OCI-LY7 (cell line): ENCODE measurements at regions not wholly inside any gene's neighbourhood (a gene's known extent, or its start where the extent isn't known, plus 50 kb on each side); places are given as distances from the start of the nearest gene placed in this dataset.

Source experiments
- BruUV-seq: library from RNA; stranded (reverse); fragments of 400-500 nt; replicated peaks from 2 replicates; lab custom pipeline; 2021; lab: Mats Ljungman, UMichigan
- CTCF ChIA-PET: fragments of 300-600 bp; sonication (Branson Sonifier 250); formaldehyde crosslinking; loops from one replicate; lab custom pipeline; 2022; ENCODE audit warnings: antibody characterized with exemption; ENCODE audit not compliant: unreplicated experiment; lab: Charles Lee
- POLR2A ChIA-PET: fragments of 300-600 bp; sonication (Branson Sonifier 250); formaldehyde crosslinking; loops from one replicate; lab custom pipeline; 2022; ENCODE audit warnings: antibody characterized with exemption; lab: Charles Lee
- DNase-seq: peaks from one replicate; pipeline ENCODE4 v3.0.0-alpha.2; 2015; ENCODE audit warnings: low spot score
- H2AFZ ChIP-seq: fragments of 200-600 bp; sonication (generic), shearing (Covaris generic); 2 replicates; pipeline ENCODE4 v1.6.1; 2014; ENCODE audit warnings: mild to moderate bottlenecking, antibody characterized with exemption, low read length, moderate library complexity
- H3K27ac ChIP-seq: fragments of 200-600 bp; sonication (generic); 2 replicates; pipeline ENCODE4 v1.5.1; 2014; ENCODE audit warnings: mixed run types, low read depth, mild to moderate bottlenecking, moderate library complexity, low read length, inconsistent platforms; ENCODE audit not compliant: poor library complexity, severe bottlenecking
- H3K36me3 ChIP-seq: fragments of 200-600 bp; sonication (generic); 2 replicates; pipeline ENCODE4 v1.6.1; 2014; ENCODE audit warnings: mild to moderate bottlenecking, antibody characterized with exemption, low read length, moderate library complexity, mixed read lengths; ENCODE audit not compliant: insufficient read depth
- H3K4me1 ChIP-seq: fragments of 200-600 bp; sonication (generic); 2 replicates; pipeline ENCODE4 v1.5.1; 2014; ENCODE audit warnings: mild to moderate bottlenecking, low read length; ENCODE audit not compliant: insufficient read depth, poor library complexity, severe bottlenecking
- H3K4me2 ChIP-seq: fragments of 200-600 bp; sonication (generic); 2 replicates; pipeline ENCODE4 v1.6.1; 2014; ENCODE audit warnings: mild to moderate bottlenecking, low read length
- H3K4me3 ChIP-seq: fragments of 200-600 bp; sonication (generic); 2 replicates; pipeline ENCODE4 v1.5.1; 2014; ENCODE audit warnings: mild to moderate bottlenecking, low read depth, low read length; ENCODE audit not compliant: poor library complexity, severe bottlenecking
- H3K79me2 ChIP-seq: fragments of 200-600 bp; sonication (generic); 2 replicates; pipeline ENCODE4 v1.6.1; 2016; ENCODE audit warnings: low read depth, mild to moderate bottlenecking, low read length, moderate library complexity, mixed read lengths; ENCODE audit not compliant: insufficient read depth
- H3K9me2 ChIP-seq: fragments of 200-600 bp; sonication (generic); 2 replicates; pipeline ENCODE4 v1.6.1; 2016; ENCODE audit warnings: mild to moderate bottlenecking, low read length, mixed read lengths; ENCODE audit not compliant: insufficient read depth
- H3K9me3 ChIP-seq: fragments of 200-600 bp; sonication (generic); 2 replicates; pipeline ENCODE4 v1.6.1; 2014; ENCODE audit warnings: mild to moderate bottlenecking, mixed run types, low read length, mixed read lengths
- H4K20me1 ChIP-seq: fragments of 200-600 bp; sonication (generic); 2 replicates; pipeline ENCODE4 v1.6.1; 2014; ENCODE audit warnings: mild to moderate bottlenecking, antibody characterized with exemption, low read length, moderate library complexity, mixed read lengths; ENCODE audit not compliant: insufficient read depth
- EZH2phosphoT487 ChIP-seq: fragments of 200-600 bp; sonication (generic); IDR thresholded peaks from 2 replicates; pipeline ENCODE4 v1.6.1; 2018; ENCODE audit warnings: low read depth, borderline replicate concordance, mild to moderate bottlenecking, mixed run types, antibody characterized with exemption, low read length, moderate library complexity, mixed read lengths
- intact Hi-C: fragments of 100-400 bp; cut with micrococcal nuclease; formaldehyde crosslinking; loops from one replicate; pipeline ENCODE4 v1.10.0; 2022; ENCODE audit not compliant: unreplicated experiment
- TF ChIP-seq, protein P1 (sequence below): fragments of 200-600 bp; sonication (generic); conservative IDR thresholded peaks from 2 replicates; pipeline ENCODE4 v1.5.1; 2014; ENCODE audit warnings: mild to moderate bottlenecking, antibody characterized with exemption, low read length, moderate library complexity, mixed read lengths

DNA sequence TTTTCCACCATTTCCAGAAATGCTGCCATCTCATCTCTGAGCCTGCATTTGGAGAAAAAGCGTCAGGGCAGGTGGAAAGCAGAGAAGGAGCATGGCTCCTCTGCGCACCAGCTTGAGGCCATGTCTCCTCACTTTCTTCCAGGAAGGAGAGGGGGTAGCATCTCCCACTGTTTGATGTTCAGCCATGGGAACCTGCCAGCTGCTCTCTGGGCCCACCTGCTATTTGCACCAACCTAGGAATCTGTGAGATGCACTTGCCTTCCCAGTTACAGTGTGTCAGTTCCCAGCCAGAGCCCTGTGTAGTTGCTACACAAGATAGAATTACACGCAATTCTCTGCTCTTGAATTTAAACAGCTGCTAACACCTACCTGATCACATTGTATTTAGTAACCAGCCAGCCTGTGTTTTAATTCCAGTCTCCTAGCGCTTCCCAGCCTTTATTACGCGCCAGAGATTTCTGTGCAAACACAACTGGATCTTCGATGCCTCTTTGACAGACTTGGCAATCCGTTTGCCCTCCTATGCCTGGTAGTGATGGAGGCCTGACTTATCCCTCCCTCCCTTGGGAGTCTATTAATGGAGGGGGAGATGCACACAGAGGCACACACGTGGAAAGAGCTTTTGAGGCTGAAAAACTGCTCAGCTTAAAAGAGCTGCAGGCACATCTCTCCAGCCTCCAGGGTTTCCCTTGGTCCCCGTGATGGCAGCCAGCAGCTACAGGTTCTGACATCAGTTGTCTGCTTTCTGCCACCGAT lies 98.1 kb upstream of the SEC14L1 start:
- intact Hi-C loops: no loop called here
- Histone ChIP-seq H3K9me2 (no peaks in the 10 kb centered on the region), H3K4me2 (no peak overlapping the region), H3K4me3 (no peak overlapping the region), H3K27ac (no peak overlapping the region), H4K20me1 (no peaks in the 10 kb centered on the region), H2AFZ (no peak overlapping the region; the same call in 1 of the 2 replicates), H3K36me3 (no peaks in the 10 kb centered on the region; the same call in 1 of the 2 replicates), H3K79me2 (no peaks in the 10 kb centered on the region), H3K4me1 (peaks cover 7% of the 10 kb centered on the region), H3K9me3 (no peaks in the 10 kb centered on the region; the same call in 1 of the 2 replicates)
- TF ChIP-seq, protein P1, sequence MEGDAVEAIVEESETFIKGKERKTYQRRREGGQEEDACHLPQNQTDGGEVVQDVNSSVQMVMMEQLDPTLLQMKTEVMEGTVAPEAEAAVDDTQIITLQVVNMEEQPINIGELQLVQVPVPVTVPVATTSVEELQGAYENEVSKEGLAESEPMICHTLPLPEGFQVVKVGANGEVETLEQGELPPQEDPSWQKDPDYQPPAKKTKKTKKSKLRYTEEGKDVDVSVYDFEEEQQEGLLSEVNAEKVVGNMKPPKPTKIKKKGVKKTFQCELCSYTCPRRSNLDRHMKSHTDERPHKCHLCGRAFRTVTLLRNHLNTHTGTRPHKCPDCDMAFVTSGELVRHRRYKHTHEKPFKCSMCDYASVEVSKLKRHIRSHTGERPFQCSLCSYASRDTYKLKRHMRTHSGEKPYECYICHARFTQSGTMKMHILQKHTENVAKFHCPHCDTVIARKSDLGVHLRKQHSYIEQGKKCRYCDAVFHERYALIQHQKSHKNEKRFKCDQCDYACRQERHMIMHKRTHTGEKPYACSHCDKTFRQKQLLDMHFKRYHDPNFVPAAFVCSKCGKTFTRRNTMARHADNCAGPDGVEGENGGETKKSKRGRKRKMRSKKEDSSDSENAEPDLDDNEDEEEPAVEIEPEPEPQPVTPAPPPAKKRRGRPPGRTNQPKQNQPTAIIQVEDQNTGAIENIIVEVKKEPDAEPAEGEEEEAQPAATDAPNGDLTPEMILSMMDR: no peak
- no peak for TF ChIP-seq EZH2phosphoT487
- POLR2A ChIA-PET: no interaction called here
- no peak for DNase-seq
- BruUV-seq: no TSS peak
- CTCF ChIA-PET: no interaction called here

DNA sequence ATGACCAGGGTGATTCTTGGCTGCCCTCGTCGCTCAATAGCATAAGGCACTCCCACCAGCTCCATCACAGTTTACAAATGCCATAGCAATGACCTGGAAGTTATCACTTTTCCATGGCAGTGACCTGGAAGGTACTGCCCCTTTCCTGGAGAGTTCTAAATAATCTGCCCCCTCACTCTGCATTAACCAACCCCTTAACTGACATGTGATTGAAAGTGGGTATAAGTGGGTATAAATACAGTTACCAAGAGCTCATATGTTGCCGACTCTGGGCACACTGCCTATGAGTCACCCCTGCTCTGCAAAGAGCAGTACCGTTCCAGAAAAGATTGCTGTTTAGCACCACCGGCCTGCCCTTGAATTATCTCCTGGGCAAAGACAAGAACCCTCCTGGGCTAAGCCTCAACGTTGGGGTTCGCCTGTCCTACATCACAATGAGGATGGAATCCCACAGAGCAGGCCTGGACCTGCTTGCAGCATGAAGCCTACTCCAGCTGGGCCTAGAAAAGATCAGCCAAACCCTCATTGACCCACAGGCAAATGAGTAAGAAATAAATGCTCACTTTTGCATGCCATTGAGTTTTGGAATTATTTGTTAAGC lies 95.2 kb upstream of the SEC14L1 start:
- no peak overlapping the region for H3K4me3 ChIP-seq
- no TSS peak for BruUV-seq
- H3K36me3 ChIP-seq: no peaks in the 10 kb centered on the region; the same call in 1 of the 2 replicates
- H3K27ac ChIP-seq: no peak overlapping the region
- H3K4me2 ChIP-seq: no peak overlapping the region
- intact Hi-C loops: no loop called here
- no peaks in the 10 kb centered on the region for H3K9me2 ChIP-seq
- H4K20me1 ChIP-seq: no peaks in the 10 kb centered on the region
- ChIA-PET CTCF (interaction anchor here (0.6 kb wide), 1 partner anchor 887 kb away, joined by 3 read pairs; no protein-coding TSS in a partner anchor), POLR2A (interaction anchor here (1.5 kb wide), 1 partner anchor 76 kb away, joined by 5 read pairs; no protein-coding TSS in a partner anchor)
- no peak for DNase-seq
- H3K4me1 ChIP-seq: no peaks in the 10 kb centered on the region
- no peaks in the 10 kb centered on the region for H3K79me2 ChIP-seq
- TF ChIP-seq, protein P1: no peak
- no peak for TF ChIP-seq EZH2phosphoT487
- H3K9me3 ChIP-seq: no peaks in the 10 kb centered on the region; the same call in 1 of the 2 replicates
- H2AFZ ChIP-seq: no peak overlapping the region
